Endodermal cell (in vitro differentiated cells): ENCODE measurements at regions not wholly inside any gene's neighbourhood (a gene's known extent, or its start where the extent isn't known, plus 50 kb on each side); places are given as distances from the start of the nearest gene placed in this dataset.

Experiments
- DNase-seq: peaks from one replicate; pipeline ENCODE4 v3.0.0-alpha.2; 2017
- H3K27ac ChIP-seq: 2 replicates; pipeline ENCODE4 v1.5.1; 2013; ENCODE audit warnings: mild to moderate bottlenecking, low read depth, low read length, moderate library complexity
- H3K27me3 ChIP-seq: 2 replicates; pipeline ENCODE4 v1.6.1; 2013; ENCODE audit warnings: mild to moderate bottlenecking, low read length, moderate library complexity; ENCODE audit not compliant: insufficient read depth, control insufficient read depth, poor library complexity, severe bottlenecking
- H3K36me3 ChIP-seq: 2 replicates; pipeline ENCODE4 v1.7.0; 2013; ENCODE audit warnings: mild to moderate bottlenecking, low read length, moderate library complexity; ENCODE audit not compliant: control insufficient read depth, insufficient read depth
- H3K4me1 ChIP-seq: one replicate; pipeline ENCODE4 v1.7.0; 2013; ENCODE audit warnings: low read length; ENCODE audit not compliant: control insufficient read depth, insufficient read depth
- H3K4me3 ChIP-seq: 2 replicates; pipeline ENCODE4 v1.5.1; 2013; ENCODE audit warnings: mild to moderate bottlenecking, low read length, moderate library complexity
- H3K9ac ChIP-seq: 2 replicates; pipeline ENCODE4 v1.6.1; 2013; ENCODE audit warnings: mild to moderate bottlenecking, low read length, moderate library complexity; ENCODE audit not compliant: poor library complexity, severe bottlenecking; ENCODE audit errors: extremely low read depth
- H3K9me3 ChIP-seq: 2 replicates; pipeline ENCODE4 v1.6.1; 2013; ENCODE audit warnings: mild to moderate bottlenecking, low read length, moderate library complexity; ENCODE audit not compliant: control insufficient read depth
- H3K27ac Mint-ChIP-seq: 2 replicates; pipeline ENCODE4 v1.8.0; 2020; ENCODE audit warnings: mixed read lengths
- H3K27me3 Mint-ChIP-seq: 2 replicates; pipeline ENCODE4 v1.8.0; 2021; ENCODE audit warnings: mild to moderate bottlenecking, mixed read lengths; ENCODE audit not compliant: insufficient read depth
- H3K36me3 Mint-ChIP-seq: 2 replicates; pipeline ENCODE4 v1.8.0; 2020; ENCODE audit warnings: low read depth, mixed read lengths
- H3K4me1 Mint-ChIP-seq: 2 replicates; pipeline ENCODE4 v1.8.0; 2020; ENCODE audit warnings: mixed read lengths
- H3K4me3 Mint-ChIP-seq: 2 replicates; pipeline ENCODE4 v1.8.0; 2020; ENCODE audit warnings: mild to moderate bottlenecking, moderate library complexity, mixed read lengths
- H3K9me3 Mint-ChIP-seq: 2 replicates; pipeline ENCODE4 v1.8.0; 2020; ENCODE audit warnings: mild to moderate bottlenecking, mixed read lengths
- WGBS, 2 experiments: methylation state at CpG; one replicate each; pipeline versions ENCODE4 v1.1.5 to v1.1.7; 2013; ENCODE audit warnings: missing lambda C conversion rate in 2 of 2, mixed read lengths in 1 of 2; ENCODE audit not compliant: insufficient coverage in 1 of 2, insufficient read length in 1 of 2; 5-methylcytosine and 5-hydroxymethylcytosine counted together
- TF ChIP-seq, protein P1 (sequence below): fragments of 200-600 bp; sonication (generic); conservative IDR thresholded peaks from 2 replicates; pipeline ENCODE4 v1.5.0; 2021; ENCODE audit warnings: antibody characterized with exemption, mild to moderate bottlenecking

DNA sequence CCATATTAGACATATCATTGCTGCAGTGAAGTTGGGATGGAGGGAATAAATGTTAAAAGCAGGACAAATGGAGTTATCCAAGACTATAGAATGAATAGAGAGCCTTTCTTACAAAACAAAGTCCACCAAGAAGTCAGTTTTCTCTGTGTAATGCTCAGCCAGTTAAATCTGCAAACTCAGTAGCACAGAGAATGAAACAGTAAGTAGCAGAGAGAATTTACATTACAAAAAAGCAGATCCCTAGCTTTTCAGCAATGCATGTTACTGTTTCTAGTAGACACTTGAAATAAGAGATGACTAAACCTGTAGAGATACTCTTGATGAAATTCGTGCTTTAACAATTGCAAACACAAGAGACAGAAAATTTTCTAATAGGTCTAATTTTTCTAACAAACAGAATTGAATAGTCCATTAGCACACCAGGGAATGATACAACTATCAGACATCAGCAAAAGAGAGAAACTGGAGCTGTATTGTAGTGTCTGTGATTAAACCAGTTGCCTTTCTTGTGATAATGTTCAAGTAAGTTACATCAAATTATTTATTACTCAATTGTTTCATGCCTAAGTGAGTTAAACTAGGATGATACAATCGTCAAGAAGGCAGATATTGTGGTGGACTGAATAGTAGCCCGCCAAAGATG, 322.2 kb upstream of the DDX18 start:
- H3K27me3 Mint-ChIP-seq = no peaks in the 10 kb centered on the region
- no peaks in the 10 kb centered on the region for H3K4me1 ChIP-seq
- H3K27ac ChIP-seq = peak overlapping the region; percentile 54
- no peak overlapping the region for H3K9ac ChIP-seq
- no peak overlapping the region for H3K27ac Mint-ChIP-seq
- peaks cover 4% of the 10 kb centered on the region for H3K9me3 ChIP-seq
- TF ChIP-seq, protein P1, sequence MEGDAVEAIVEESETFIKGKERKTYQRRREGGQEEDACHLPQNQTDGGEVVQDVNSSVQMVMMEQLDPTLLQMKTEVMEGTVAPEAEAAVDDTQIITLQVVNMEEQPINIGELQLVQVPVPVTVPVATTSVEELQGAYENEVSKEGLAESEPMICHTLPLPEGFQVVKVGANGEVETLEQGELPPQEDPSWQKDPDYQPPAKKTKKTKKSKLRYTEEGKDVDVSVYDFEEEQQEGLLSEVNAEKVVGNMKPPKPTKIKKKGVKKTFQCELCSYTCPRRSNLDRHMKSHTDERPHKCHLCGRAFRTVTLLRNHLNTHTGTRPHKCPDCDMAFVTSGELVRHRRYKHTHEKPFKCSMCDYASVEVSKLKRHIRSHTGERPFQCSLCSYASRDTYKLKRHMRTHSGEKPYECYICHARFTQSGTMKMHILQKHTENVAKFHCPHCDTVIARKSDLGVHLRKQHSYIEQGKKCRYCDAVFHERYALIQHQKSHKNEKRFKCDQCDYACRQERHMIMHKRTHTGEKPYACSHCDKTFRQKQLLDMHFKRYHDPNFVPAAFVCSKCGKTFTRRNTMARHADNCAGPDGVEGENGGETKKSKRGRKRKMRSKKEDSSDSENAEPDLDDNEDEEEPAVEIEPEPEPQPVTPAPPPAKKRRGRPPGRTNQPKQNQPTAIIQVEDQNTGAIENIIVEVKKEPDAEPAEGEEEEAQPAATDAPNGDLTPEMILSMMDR = no peak
- H3K9me3 Mint-ChIP-seq = no peaks in the 10 kb centered on the region
- H3K27me3 ChIP-seq = no peaks in the 10 kb centered on the region
- 88% methylated on average over 3 of the region's 3 CpGs; no CpG with 5 or more reads in 1 of the 2 experiments for WGBS, 2 experiments
- H3K4me3 ChIP-seq = no peak overlapping the region
- H3K4me1 Mint-ChIP-seq = peaks cover 8% of the 10 kb centered on the region
- no peak overlapping the region for H3K4me3 Mint-ChIP-seq
- peaks cover 16% of the 10 kb centered on the region for H3K36me3 Mint-ChIP-seq
- H3K36me3 ChIP-seq = no peaks in the 10 kb centered on the region
- no peak for DNase-seq

DNA sequence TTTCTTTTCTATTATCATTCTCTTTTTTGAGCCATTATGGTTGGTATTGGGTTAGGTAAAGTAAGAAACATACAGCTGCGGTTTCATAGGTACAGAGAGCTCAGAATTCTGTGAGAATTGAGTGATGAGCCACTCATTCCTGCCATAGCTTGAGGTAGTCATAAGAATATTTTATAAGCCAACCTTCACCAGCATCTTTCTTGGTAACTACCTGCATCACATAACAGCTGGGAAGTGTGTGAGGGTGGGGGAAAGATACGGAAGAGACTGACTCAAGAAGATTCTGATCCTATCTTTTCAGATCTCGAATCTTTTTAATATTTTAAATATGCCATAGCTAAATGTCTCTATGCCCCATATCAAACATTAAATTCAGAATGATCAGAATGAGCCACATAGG, 313.8 kb upstream of the DDX18 start:
- Histone ChIP-seq H3K27ac (no peak overlapping the region), H3K9ac (no peak overlapping the region), H3K4me3 (no peak overlapping the region), H3K36me3 (no peaks in the 10 kb centered on the region), H3K27me3 (no peaks in the 10 kb centered on the region), H3K4me1 (no peaks in the 10 kb centered on the region), H3K9me3 (peaks cover 9% of the 10 kb centered on the region)
- WGBS, 2 experiments = 80 to 96% methylated on average over 1 to 3 of the region's 3 CpGs
- Mint-ChIP-seq H3K36me3 (peaks cover 11% of the 10 kb centered on the region), H3K4me3 (no peak overlapping the region), H3K27ac (no peak overlapping the region), H3K4me1 (no peaks in the 10 kb centered on the region), H3K9me3 (no peaks in the 10 kb centered on the region), H3K27me3 (no peaks in the 10 kb centered on the region)
- TF ChIP-seq, protein P1 = no peak
- DNase-seq = no peak

DNA sequence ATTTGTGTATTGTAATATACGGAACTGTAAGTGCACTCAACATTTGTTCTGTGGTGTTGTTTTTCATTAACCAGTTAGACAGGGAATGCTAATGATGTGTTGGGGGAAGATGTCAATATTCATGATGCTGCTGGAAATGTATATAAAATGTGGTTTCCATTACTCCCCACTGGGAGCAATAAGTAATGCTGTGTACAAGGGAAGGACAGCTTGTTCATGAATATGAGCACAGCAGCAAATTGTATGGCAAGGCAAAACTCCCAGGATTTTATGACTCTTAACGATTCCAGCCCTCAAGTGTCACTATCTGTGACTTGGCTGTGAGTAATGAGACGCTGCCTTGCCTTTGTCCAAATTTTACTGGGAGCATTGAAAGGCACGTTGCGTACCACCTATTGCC, 312.4 kb upstream of the DDX18 start:
- Histone ChIP-seq H3K4me1 (no peaks in the 10 kb centered on the region), H3K27me3 (no peaks in the 10 kb centered on the region), H3K9ac (no peak overlapping the region), H3K36me3 (no peaks in the 10 kb centered on the region), H3K9me3 (peaks cover 6% of the 10 kb centered on the region), H3K4me3 (no peak overlapping the region), H3K27ac (no peak overlapping the region)
- no peak for DNase-seq
- no peaks in the 10 kb centered on the region for H3K4me1 Mint-ChIP-seq
- H3K9me3 Mint-ChIP-seq = no peaks in the 10 kb centered on the region
- no peak overlapping the region for H3K27ac Mint-ChIP-seq
- TF ChIP-seq, protein P1 = no peak
- H3K27me3 Mint-ChIP-seq = no peaks in the 10 kb centered on the region
- 84 to 88% methylated on average over 5 of the region's 5 CpGs for WGBS, 2 experiments
- peaks cover under 1% of the 10 kb centered on the region for H3K36me3 Mint-ChIP-seq
- no peak overlapping the region for H3K4me3 Mint-ChIP-seq
